Endothelial cell of umbilical vein (primary cell): ENCODE measurements at regions not wholly inside any gene's neighbourhood (a gene's known extent, or its start where the extent isn't known, plus 50 kb on each side); places are given as distances from the start of the nearest gene placed in this dataset.

Experiments used
- BruUV-seq: library from RNA; stranded (reverse); fragments of 400-500 nt; replicated peaks from 2 replicates; lab custom pipeline; 2021; lab: Mats Ljungman, UMichigan
- CTCF ChIA-PET: fragments of 300-600, 350-600 bp; sonication (Branson Sonifier 250); formaldehyde crosslinking; loops from one replicate; lab custom pipeline; 2021; ENCODE audit warnings: antibody characterized with exemption, inconsistent platforms; lab: Charles Lee
- POLR2A ChIA-PET: fragments of 300-600, 350-600 bp; sonication (Branson Sonifier 250); formaldehyde crosslinking; loops from one replicate; lab custom pipeline; 2021; ENCODE audit warnings: antibody characterized with exemption, inconsistent platforms; lab: Charles Lee
- DNase-seq: peaks from one replicate; pipeline ENCODE4 v3.0.0-alpha.2; 2011; ENCODE audit warnings: low read depth, low spot score
- FAIRE-seq: peaks from 2 replicates; lab custom pipeline; 2011; peaks lifted over from hg19 to GRCh38; lab: Jason Lieb, UNC
- H2AFZ ChIP-seq: 2 replicates; pipeline ENCODE4 v1.6.0; 2012; ENCODE audit warnings: low read depth, low read length, control low read depth, inconsistent platforms
- H3K27ac ChIP-seq: 2 replicates; pipeline ENCODE4 v1.5.1; 2011; ENCODE audit warnings: low read depth, mild to moderate bottlenecking, control low read depth, low read length, moderate library complexity; ENCODE audit not compliant: insufficient read depth
- H3K27me3 ChIP-seq, 2 experiments: 2 replicates each; pipeline versions ENCODE4 v1.6.0 to v1.6.1; 2011; ENCODE audit warnings: low read length in 2 of 2, mixed read lengths in 1 of 2; ENCODE audit not compliant: control insufficient read depth in 2 of 2, insufficient read depth in 2 of 2
- H3K36me3 ChIP-seq, 2 experiments: 2 replicates in 1 of 2; 3 replicates in 1 of 2; pipeline ENCODE4 v1.5.1; 2011; ENCODE audit warnings: low read length in 2 of 2, mild to moderate bottlenecking in 1 of 2, moderate library complexity in 1 of 2; ENCODE audit not compliant: control insufficient read depth in 2 of 2, insufficient read depth in 2 of 2; ENCODE audit errors: extremely low read depth in 1 of 2
- H3K4me1 ChIP-seq: 3 replicates; pipeline ENCODE4 v1.5.1; 2011; ENCODE audit warnings: mild to moderate bottlenecking, low read length; ENCODE audit not compliant: control insufficient read depth, insufficient read depth; ENCODE audit errors: extremely low read depth
- H3K4me2 ChIP-seq: 2 replicates; pipeline ENCODE4 v1.6.1; 2011; ENCODE audit warnings: low read length, control low read depth, mixed read lengths; ENCODE audit not compliant: insufficient read depth
- H3K4me3 ChIP-seq, 3 experiments: fragments of 200-600 bp in 1 of 3; sonication (generic), shearing (Covaris generic) in 1 of 3; replicated peaks in 1 of 3; 2 replicates each; pipeline ENCODE4 v1.5.1; 2011 to 2016; ENCODE audit warnings: control low read depth in 3 of 3, low read length in 3 of 3, mild to moderate bottlenecking in 2 of 3, inconsistent platforms in 1 of 3, low read depth in 1 of 3, moderate library complexity in 1 of 3; ENCODE audit not compliant: insufficient read depth in 1 of 3
- H3K79me2 ChIP-seq: 2 replicates; pipeline ENCODE4 v1.6.0; 2012; ENCODE audit warnings: low read length, inconsistent platforms; ENCODE audit not compliant: control insufficient read depth, insufficient read depth
- H3K9ac ChIP-seq: replicated peaks from 2 replicates; pipeline ENCODE3; 2011; ENCODE audit warnings: low read length, control low read depth; ENCODE audit not compliant: insufficient read depth; ENCODE audit errors: extremely low read depth
- H3K9me1 ChIP-seq: replicated peaks from 3 replicates; pipeline ENCODE4 v1.6.0; 2011; ENCODE audit warnings: mild to moderate bottlenecking, low read length; ENCODE audit not compliant: control insufficient read depth, insufficient read depth; ENCODE audit errors: extremely low read depth
- H3K9me3 ChIP-seq: replicated peaks from 2 replicates; pipeline ENCODE4 v1.5.1; 2012; ENCODE audit warnings: low read length, inconsistent platforms; ENCODE audit not compliant: control insufficient read depth, insufficient read depth
- H4K20me1 ChIP-seq: replicated peaks from 2 replicates; pipeline ENCODE3; 2011; ENCODE audit warnings: mild to moderate bottlenecking, low read length; ENCODE audit not compliant: control insufficient read depth, insufficient read depth; ENCODE audit errors: extremely low read depth
- EZH2 ChIP-seq: IDR thresholded peaks from 2 replicates; pipeline ENCODE4 v1.6.1; 2012; ENCODE audit warnings: borderline replicate concordance, low read depth, mild to moderate bottlenecking, moderate library complexity, low read length, inconsistent platforms; ENCODE audit not compliant: severe bottlenecking
- FOS ChIP-seq: IDR thresholded peaks from 2 replicates; pipeline ENCODE4 v1.6.1; 2011; ENCODE audit warnings: mild to moderate bottlenecking, low read length, moderate library complexity, borderline replicate concordance; ENCODE audit not compliant: insufficient read depth
- GATA2 ChIP-seq: IDR thresholded peaks from 2 replicates; pipeline ENCODE4 v1.7.0; 2011; ENCODE audit warnings: low read depth, mild to moderate bottlenecking, moderate library complexity, mixed read lengths, low read length; ENCODE audit not compliant: insufficient read length, insufficient read depth
- JUN ChIP-seq: IDR thresholded peaks from 2 replicates; pipeline ENCODE4 v1.6.1; 2011; ENCODE audit warnings: borderline replicate concordance, low read depth; ENCODE audit not compliant: insufficient read length, insufficient read depth
- MYC ChIP-seq: IDR thresholded peaks from one replicate; pipeline ENCODE4 v1.6.1; 2011; ENCODE audit warnings: mild to moderate bottlenecking, low read depth, low read length
- POLR2A ChIP-seq: IDR thresholded peaks from 2 replicates; pipeline ENCODE4 v1.6.1; 2012; ENCODE audit warnings: low read depth, mild to moderate bottlenecking, control low read depth, low read length
- POLR2AphosphoS5 ChIP-seq: IDR thresholded peaks from 2 replicates; pipeline ENCODE4 v1.6.1; 2012; ENCODE audit warnings: low read depth, mild to moderate bottlenecking, control low read depth, low read length, moderate library complexity; ENCODE audit not compliant: insufficient read depth
- dilution Hi-C: fragments of 300-500 bp; cut with MboI; formaldehyde crosslinking; loops from one replicate; pipeline ENCODE4 v1.15.0; 2019; ENCODE audit warnings: low sequenced_read_pairs; ENCODE audit not compliant: extremely low pct_ligation_motif_present
- intact Hi-C: fragments of 100-400 bp; cut with micrococcal nuclease; formaldehyde crosslinking; loops from one replicate; pipeline ENCODE4 v1.10.0; 2022
- TF ChIP-seq, protein P1 (sequence below), 2 donors: IDR thresholded peaks; 1 replicate in 1 of 2; 2 replicates in 1 of 2; pipeline ENCODE4 v1.5.1; 2011; ENCODE audit warnings: low read length in 2 of 2, mild to moderate bottlenecking in 2 of 2, moderate library complexity in 2 of 2, control low read depth in 1 of 2, inconsistent platforms in 1 of 2, low read depth in 1 of 2; ENCODE audit not compliant: insufficient read depth in 1 of 2; ENCODE audit errors: extremely low read depth in 1 of 2
- TF ChIP-seq, protein P2 (sequence below): IDR thresholded peaks from 2 replicates; pipeline ENCODE4 v1.6.1; 2011; ENCODE audit not compliant: insufficient read depth, insufficient read length

GRCh38 chr4:131989576-131989975 is 1159.5 kb upstream of the PCDH10 start:
- Histone ChIP-seq H3K4me3 (no peak overlapping the region), H3K9ac (no peak overlapping the region), H2AFZ (no peak overlapping the region), H3K27me3 (no peaks in the 10 kb centered on the region), H3K27ac (no peak overlapping the region), H3K9me3 (no peaks in the 10 kb centered on the region), H3K79me2 (no peaks in the 10 kb centered on the region), H3K4me2 (no peak overlapping the region), H4K20me1 (no peaks in the 10 kb centered on the region), H3K4me1 (no peaks in the 10 kb centered on the region), H3K9me1 (no peaks in the 10 kb centered on the region), H3K36me3 (no peaks in the 10 kb centered on the region)
- intact Hi-C loops (no loop called here), dilution Hi-C loops (no loop called here)
- FAIRE-seq = no peak
- ChIA-PET POLR2A (no interaction called here), CTCF (interaction anchor here (0.9 to 1.3 kb wide), 2 partner anchors 30 to 238 kb away, joined by 3 read pairs; no protein-coding TSS in a partner anchor)
- no peak for DNase-seq
- no peak for TF ChIP-seq MYC
- TF ChIP-seq POLR2A = no peak
- TF ChIP-seq GATA2 = no peak
- no TSS peak for BruUV-seq

DNA sequence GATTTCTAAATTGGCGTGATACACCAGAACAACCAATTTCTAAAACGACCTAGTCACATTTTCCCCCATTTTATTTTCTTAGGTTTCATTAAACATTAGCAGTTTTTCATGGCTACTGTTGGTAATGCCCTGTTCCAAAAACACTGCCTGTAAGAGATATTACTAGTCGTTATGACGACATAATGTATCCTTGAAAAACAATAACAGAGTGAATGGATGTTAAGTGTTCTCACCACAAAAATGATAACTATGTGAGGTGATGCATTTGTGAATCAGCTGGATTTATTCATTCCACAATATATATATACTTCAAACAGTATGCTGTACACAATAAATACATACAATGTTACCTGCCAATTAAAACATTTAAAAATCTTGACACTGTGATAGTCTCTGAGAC is 1147.6 kb upstream of the PCDH10 start:
- Histone ChIP-seq H2AFZ (no peak overlapping the region), H3K27ac (no peak overlapping the region), H3K9me1 (no peaks in the 10 kb centered on the region), H3K4me2 (no peak overlapping the region), H4K20me1 (no peaks in the 10 kb centered on the region), H3K36me3 (no peaks in the 10 kb centered on the region), H3K9me3 (no peaks in the 10 kb centered on the region), H3K4me3 (no peak overlapping the region), H3K9ac (no peak overlapping the region), H3K27me3 (no peaks in the 10 kb centered on the region), H3K79me2 (no peaks in the 10 kb centered on the region), H3K4me1 (no peaks in the 10 kb centered on the region)
- dilution Hi-C loops (no loop called here), intact Hi-C loops (no loop called here)
- TF ChIP-seq, protein P1, sequence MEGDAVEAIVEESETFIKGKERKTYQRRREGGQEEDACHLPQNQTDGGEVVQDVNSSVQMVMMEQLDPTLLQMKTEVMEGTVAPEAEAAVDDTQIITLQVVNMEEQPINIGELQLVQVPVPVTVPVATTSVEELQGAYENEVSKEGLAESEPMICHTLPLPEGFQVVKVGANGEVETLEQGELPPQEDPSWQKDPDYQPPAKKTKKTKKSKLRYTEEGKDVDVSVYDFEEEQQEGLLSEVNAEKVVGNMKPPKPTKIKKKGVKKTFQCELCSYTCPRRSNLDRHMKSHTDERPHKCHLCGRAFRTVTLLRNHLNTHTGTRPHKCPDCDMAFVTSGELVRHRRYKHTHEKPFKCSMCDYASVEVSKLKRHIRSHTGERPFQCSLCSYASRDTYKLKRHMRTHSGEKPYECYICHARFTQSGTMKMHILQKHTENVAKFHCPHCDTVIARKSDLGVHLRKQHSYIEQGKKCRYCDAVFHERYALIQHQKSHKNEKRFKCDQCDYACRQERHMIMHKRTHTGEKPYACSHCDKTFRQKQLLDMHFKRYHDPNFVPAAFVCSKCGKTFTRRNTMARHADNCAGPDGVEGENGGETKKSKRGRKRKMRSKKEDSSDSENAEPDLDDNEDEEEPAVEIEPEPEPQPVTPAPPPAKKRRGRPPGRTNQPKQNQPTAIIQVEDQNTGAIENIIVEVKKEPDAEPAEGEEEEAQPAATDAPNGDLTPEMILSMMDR (IDR thresholded peaks at IDR 0.05; ENCODE audit: extremely low read depth in 1 of 2, insufficient read depth in 1 of 2, low read depth in 1 of 2, low read length in 2 of 2) = no peak
- TF ChIP-seq JUN (no peak), GATA2 (no peak), POLR2A (no peak), MYC (no peak), POLR2AphosphoS5 (no peak), EZH2 (no peak), FOS (no peak)
- TF ChIP-seq, protein P2, sequence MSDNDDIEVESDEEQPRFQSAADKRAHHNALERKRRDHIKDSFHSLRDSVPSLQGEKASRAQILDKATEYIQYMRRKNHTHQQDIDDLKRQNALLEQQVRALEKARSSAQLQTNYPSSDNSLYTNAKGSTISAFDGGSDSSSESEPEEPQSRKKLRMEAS = no peak
- DNase-seq (no peak), FAIRE-seq (no peak)
- ChIA-PET CTCF (no interaction called here), POLR2A (no interaction called here)
- BruUV-seq = no TSS peak
